RPMI8226 (cell line): ENCODE measurements at regions not wholly inside any gene's neighbourhood (a gene's known extent, or its start where the extent isn't known, plus 50 kb on each side); places are given as distances from the start of the nearest gene placed in this dataset.

Experiments used
- DNase-seq: peaks from one replicate; pipeline ENCODE4 v3.0.0-alpha.2; 2015

GRCh38 chr13:39859898-39860297 is 204.4 kb downstream of the COG6 start:
- DNase-seq: no peak

GRCh38 chr13:39862900-39863299 is 207.4 kb downstream of the COG6 start:
- no peak for DNase-seq

- no peak for DNase-seq
These were observed 208.8 kb downstream of the COG6 start for GRCh38 chr13:39864221-39864620.

GRCh38 chr13:39866722-39867121 is 211.3 kb downstream of the COG6 start:
- no peak for DNase-seq

GRCh38 chr13:39867807-39868206 is 212.3 kb downstream of the COG6 start:
- DNase-seq: no peak

- no peak for DNase-seq
These were observed 214.8 kb downstream of the COG6 start for GRCh38 chr13:39870197-39870747.

- DNase-seq: no peak
These were observed 219.0 kb downstream of the COG6 start for GRCh38 chr13:39874331-39875053.

GRCh38 chr13:39875111-39875987 is 219.9 kb downstream of the COG6 start:
- DNase-seq: no peak

- no peak for DNase-seq
These were observed 220.8 kb downstream of the COG6 start for GRCh38 chr13:39876258-39876657.

- no peak for DNase-seq
These were observed 221.7 kb downstream of the COG6 start for GRCh38 chr13:39877134-39877533.

GRCh38 chr13:39879286-39880035 is 224.0 kb downstream of the COG6 start:
- DNase-seq: no peak

- DNase-seq: no peak
These were observed 225.9 kb downstream of the COG6 start for GRCh38 chr13:39881383-39881782.

- DNase-seq: no peak
These were observed 226.4 kb downstream of the COG6 start for GRCh38 chr13:39881887-39882286.

GRCh38 chr13:39884166-39884565 is 228.7 kb downstream of the COG6 start:
- no peak for DNase-seq

GRCh38 chr13:39886336-39886735 is 230.9 kb downstream of the COG6 start:
- DNase-seq: no peak

GRCh38 chr13:39887387-39887786 is 231.9 kb downstream of the COG6 start:
- no peak for DNase-seq

GRCh38 chr13:39888865-39889810 is 233.7 kb downstream of the COG6 start:
- DNase-seq: no peak

GRCh38 chr13:39890537-39890936 is 235.1 kb downstream of the COG6 start:
- no peak for DNase-seq

- DNase-seq: no peak
These were observed 237.5 kb downstream of the COG6 start for GRCh38 chr13:39892721-39893685.

GRCh38 chr13:39893808-39894207 is 238.3 kb downstream of the COG6 start:
- DNase-seq: no peak

- DNase-seq: no peak
These were observed 239.1 kb downstream of the COG6 start for GRCh38 chr13:39894586-39894985.
